RWPE1 (cell line): ENCODE measurements at regions not wholly inside any gene's neighbourhood (a gene's known extent, or its start where the extent isn't known, plus 50 kb on each side); places are given as distances from the start of the nearest gene placed in this dataset.

Source experiments
- CTCF ChIA-PET: fragments of 350-600 bp; sonication (Branson Sonifier 250); formaldehyde crosslinking; extraction: SDS; loops from one replicate; lab custom pipeline; 2021; lab: Yijun Ruan, JAX
- POLR2A ChIA-PET: fragments of 400-600 bp; formaldehyde crosslinking; extraction: SDS; loops from one replicate; lab custom pipeline; 2020; ENCODE audit warnings: antibody characterized with exemption; ENCODE audit not compliant: low non-redundant PET; lab: Yijun Ruan, JAX
- DNase-seq: peaks from one replicate; pipeline ENCODE4 v3.0.0; 2012; ENCODE audit warnings: low spot score
- H3K27ac ChIP-seq: fragments of 450-650 bp; 2 replicates; pipeline ENCODE4 v1.5.1; 2017
- TF ChIP-seq, protein P1 (sequence below): fragments of 450-650 bp; conservative IDR thresholded peaks from 2 replicates; pipeline ENCODE4 v1.5.1; 2017; ENCODE audit warnings: low read depth, mild to moderate bottlenecking

DNA sequence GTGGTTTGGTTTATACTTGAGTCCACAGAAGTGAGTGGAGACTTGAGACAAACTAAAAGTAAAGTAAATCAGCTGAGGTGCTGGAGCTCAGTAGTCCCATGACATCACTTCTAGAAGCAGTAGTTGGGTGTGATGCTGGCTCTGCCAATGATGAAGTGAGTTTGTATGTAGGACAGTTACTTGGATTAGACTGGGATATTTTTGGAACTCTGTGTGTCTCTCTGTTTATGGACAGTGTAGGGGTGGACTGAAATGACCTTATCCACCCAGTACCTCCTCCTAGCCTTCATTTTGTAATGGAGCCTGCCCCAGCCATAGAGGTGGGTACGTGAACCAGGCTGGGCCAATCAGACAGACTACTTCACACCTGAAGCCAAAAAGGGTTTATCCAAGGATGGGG lies 52.2 kb downstream of the POLR1D start:
- CTCF ChIA-PET, result no interaction called here
- POLR2A ChIA-PET, result no interaction called here
- TF ChIP-seq, protein P1, sequence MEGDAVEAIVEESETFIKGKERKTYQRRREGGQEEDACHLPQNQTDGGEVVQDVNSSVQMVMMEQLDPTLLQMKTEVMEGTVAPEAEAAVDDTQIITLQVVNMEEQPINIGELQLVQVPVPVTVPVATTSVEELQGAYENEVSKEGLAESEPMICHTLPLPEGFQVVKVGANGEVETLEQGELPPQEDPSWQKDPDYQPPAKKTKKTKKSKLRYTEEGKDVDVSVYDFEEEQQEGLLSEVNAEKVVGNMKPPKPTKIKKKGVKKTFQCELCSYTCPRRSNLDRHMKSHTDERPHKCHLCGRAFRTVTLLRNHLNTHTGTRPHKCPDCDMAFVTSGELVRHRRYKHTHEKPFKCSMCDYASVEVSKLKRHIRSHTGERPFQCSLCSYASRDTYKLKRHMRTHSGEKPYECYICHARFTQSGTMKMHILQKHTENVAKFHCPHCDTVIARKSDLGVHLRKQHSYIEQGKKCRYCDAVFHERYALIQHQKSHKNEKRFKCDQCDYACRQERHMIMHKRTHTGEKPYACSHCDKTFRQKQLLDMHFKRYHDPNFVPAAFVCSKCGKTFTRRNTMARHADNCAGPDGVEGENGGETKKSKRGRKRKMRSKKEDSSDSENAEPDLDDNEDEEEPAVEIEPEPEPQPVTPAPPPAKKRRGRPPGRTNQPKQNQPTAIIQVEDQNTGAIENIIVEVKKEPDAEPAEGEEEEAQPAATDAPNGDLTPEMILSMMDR, result no peak

DNA sequence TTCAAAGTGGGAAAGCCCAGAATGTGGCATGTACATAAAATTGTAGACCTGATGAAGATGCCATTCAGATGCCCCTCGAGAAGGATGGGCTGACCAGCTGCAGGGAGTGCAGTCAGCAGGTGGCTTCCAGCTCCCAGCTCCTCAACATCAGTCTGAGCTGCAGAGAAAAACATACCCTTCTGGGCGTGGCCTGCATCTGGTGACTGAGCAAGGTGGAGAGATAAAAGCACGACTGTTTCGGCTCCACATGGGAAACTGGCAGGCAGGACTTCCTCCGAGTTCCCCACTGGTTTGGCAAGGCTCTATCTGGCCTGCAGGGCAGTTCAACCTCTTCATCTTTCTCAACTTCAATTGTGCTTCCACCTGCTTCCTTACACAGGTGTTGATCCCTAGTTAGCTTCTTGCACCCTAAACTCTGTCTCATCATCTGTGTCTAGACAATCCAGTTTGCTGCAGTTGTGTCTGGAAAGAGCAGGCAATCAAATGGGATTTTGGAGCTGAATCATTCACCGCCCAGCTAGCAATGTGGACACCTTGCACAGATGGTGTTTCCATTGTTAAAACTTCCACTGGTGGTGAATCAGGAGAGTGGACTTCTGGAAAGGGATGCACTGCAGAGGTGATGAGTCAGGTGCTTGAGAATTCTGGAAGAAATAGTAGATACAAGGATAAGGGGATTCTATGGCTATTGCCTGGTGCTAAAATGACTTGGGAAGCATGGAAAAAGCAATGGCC lies 56.8 kb downstream of the POLR1D start:
- POLR2A ChIA-PET, result no interaction called here
- peak; percentile 16 for DNase-seq
- no peak overlapping the region for H3K27ac ChIP-seq
- CTCF ChIA-PET, result interaction anchor here (0.7 kb wide), 1 partner anchor 1743 kb away, joined by 3 read pairs; no protein-coding TSS in a partner anchor
- TF ChIP-seq, protein P1, result no peak

More for the DNA sequence above, 52.2 kb downstream of the POLR1D start:
- DNase-seq, result no peak
- no peak overlapping the region for H3K27ac ChIP-seq

DNA sequence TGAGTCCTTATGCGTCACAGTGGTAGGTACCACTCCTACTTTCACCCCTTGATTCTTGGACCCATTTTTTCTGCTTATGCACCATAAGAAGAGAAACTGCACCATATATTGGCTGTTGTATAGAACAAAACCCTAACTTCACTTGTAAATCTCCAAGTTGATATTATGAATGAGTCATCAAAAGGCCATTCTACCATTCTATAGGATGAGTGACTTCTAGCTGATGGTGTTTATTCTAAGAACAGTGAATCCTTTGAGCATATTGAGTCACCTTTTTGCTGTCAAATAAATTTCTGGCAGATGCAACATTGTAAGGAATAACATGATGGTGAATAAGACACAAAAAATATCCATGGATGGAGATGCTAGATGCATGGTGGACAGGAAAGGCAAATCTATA lies 57.7 kb downstream of the POLR1D start:
- CTCF ChIA-PET, result no interaction called here
- DNase-seq, result peak; percentile 5
- H3K27ac ChIP-seq, result no peak overlapping the region
- TF ChIP-seq, protein P1, result no peak
- POLR2A ChIA-PET, result no interaction called here

DNA sequence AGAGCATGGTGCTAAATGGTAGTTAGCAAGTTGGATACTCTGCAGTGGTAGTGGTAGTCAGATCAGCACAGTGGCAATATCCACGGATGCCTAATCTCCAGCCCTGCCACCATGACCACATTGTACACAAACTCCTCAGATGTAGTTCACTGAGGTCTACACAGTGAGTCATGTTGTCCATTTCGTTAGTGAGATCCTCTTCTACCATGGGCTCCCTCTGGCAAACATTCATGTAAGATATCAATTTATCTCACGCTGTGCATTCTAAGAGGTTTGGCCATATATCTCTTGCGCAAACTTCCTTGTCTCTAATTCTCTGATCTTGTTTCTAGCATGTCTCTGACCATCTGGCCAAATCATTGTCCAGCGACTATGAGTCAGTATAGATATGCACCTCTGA lies 58.2 kb downstream of the POLR1D start:
- POLR2A ChIA-PET, result no interaction called here
- TF ChIP-seq, protein P1, result no peak
- CTCF ChIA-PET, result no interaction called here
- no peak for DNase-seq
- H3K27ac ChIP-seq, result no peak overlapping the region

DNA sequence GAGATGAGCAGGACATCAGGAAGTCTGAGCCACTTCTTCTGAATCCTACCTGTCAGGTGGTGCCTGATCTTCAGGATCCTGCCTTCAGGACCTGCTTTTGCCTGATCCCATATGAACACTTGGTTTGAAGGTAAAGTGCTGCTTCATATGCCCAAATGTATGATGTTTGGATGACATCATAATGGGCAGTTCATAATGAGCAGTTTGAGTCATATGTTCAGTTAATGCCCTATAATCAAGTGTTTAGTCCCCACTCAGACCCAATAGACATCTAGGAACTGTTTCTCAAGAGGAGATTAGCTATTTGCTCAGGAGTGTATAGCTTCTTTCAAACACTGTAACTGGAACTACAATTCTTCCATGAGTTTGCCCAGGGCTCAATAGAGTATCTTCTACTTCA lies 58.8 kb downstream of the POLR1D start:
- H3K27ac ChIP-seq, result no peak overlapping the region
- ChIA-PET POLR2A (no interaction called here), CTCF (no interaction called here)
- TF ChIP-seq, protein P1, result no peak
- no peak for DNase-seq

DNA sequence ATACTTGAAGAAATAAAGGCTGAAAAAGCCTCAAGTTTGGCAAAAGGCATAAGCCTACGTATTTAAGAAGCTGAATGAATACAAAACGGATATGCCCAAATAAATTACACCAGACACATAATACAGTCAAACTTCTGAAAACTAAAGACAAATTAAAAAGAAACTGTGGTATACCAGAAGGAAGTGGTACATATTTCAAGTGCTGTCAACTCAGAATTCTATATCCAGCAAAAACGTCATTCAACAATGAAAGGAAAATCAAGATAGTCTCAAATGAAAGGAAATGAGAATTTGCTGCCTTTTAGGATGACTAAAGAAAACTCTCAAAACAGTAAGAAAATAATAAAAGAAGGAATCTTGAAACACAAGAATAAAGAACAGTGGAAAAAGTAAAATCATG lies 69.5 kb downstream of the POLR1D start:
- no peak overlapping the region for H3K27ac ChIP-seq
- POLR2A ChIA-PET, result no interaction called here
- CTCF ChIA-PET, result no interaction called here
- TF ChIP-seq, protein P1, result no peak
- DNase-seq, result no peak
